DMS153 treated with DMSO at 0.1 percent for 48 hours (cell line): ENCODE measurements at regions not wholly inside any gene's neighbourhood (a gene's known extent, or its start where the extent isn't known, plus 50 kb on each side); places are given as distances from the start of the nearest gene placed in this dataset.

Source experiments
- DNase-seq: peaks from one replicate; lab custom pipeline; 2025; ENCODE audit not compliant: unreplicated experiment; lab: John Stamatoyannopoulos, UW

GRCh38 chr12:98182821-98183220, 332.6 kb upstream of the TMPO start:
- DNase-seq = no peak

- DNase-seq = no peak
Measured at GRCh38 chr12:98185606-98186005, 329.8 kb upstream of the TMPO start.

- DNase-seq = no peak
Measured at GRCh38 chr12:98188650-98189077, 326.7 kb upstream of the TMPO start.

- DNase-seq = no peak
Measured at GRCh38 chr12:98194591-98194990, 320.8 kb upstream of the TMPO start.

- no peak for DNase-seq
Measured at GRCh38 chr12:98198261-98198982, 317.0 kb upstream of the TMPO start.

GRCh38 chr12:98208816-98209215, 306.6 kb upstream of the TMPO start:
- DNase-seq = no peak

GRCh38 chr12:98211909-98212695, 303.3 kb upstream of the TMPO start:
- no peak for DNase-seq

- DNase-seq = no peak
Measured at GRCh38 chr12:98213556-98213955, 301.8 kb upstream of the TMPO start.

GRCh38 chr12:98217257-98217656, 298.1 kb upstream of the TMPO start:
- no peak for DNase-seq

GRCh38 chr12:98220636-98221035, 294.8 kb upstream of the TMPO start:
- DNase-seq = no peak

- DNase-seq = no peak
Measured at GRCh38 chr12:98221243-98221808, 294.1 kb upstream of the TMPO start.

GRCh38 chr12:98222135-98222534, 293.3 kb upstream of the TMPO start:
- DNase-seq = no peak

GRCh38 chr12:98224584-98225221, 290.7 kb upstream of the TMPO start:
- no peak for DNase-seq

GRCh38 chr12:98227162-98227561, 288.2 kb upstream of the TMPO start:
- DNase-seq = no peak

- DNase-seq = no peak
Measured at GRCh38 chr12:98228683-98229539, 286.5 kb upstream of the TMPO start.

GRCh38 chr12:98229540-98229924, 285.9 kb upstream of the TMPO start:
- DNase-seq = no peak

GRCh38 chr12:98232753-98233390, 282.5 kb upstream of the TMPO start:
- no peak for DNase-seq

- DNase-seq = no peak
Measured at GRCh38 chr12:98235301-98235700, 280.1 kb upstream of the TMPO start.

GRCh38 chr12:98238515-98239130, 276.8 kb upstream of the TMPO start:
- no peak for DNase-seq

- no peak for DNase-seq
Measured at GRCh38 chr12:98243190-98243589, 272.2 kb upstream of the TMPO start.
